ENCODE measurements at regions not wholly inside any gene's neighbourhood (a gene's known extent, or its start where the extent isn't known, plus 50 kb on each side); places are given as distances from the start of the nearest gene placed in this dataset.

DNA sequence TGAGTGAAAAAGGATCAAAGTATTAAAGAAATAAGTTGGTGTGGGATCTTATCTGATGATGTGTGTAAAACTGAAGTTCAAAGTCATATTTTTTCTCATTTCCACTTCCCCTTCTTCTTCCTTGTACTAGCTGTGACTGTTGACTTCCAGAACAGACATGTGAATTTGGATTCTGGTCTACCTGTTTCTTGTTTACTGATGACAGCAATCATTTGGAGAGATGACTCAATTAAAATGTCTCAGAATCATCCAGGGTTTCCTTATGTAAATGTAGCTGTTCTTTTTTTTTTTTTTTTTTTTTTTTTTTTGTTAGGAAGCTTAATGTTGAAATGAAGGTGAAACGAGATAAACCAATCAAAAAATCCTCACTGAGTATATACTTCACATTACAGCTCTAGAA, 819.9 kb upstream of the PIK3C3 start:
- Histone ChIP-seq H3K27me3 (replicated peaks; ENCODE audit: control insufficient read depth, insufficient read depth, low read length) (no peaks in the 10 kb centered on the region), H3K36me3 (ENCODE audit: control insufficient read depth, insufficient read depth, low read length) (no peaks in the 10 kb centered on the region), H3K4me1 (no peaks in the 10 kb centered on the region), H3K4me3 (ENCODE audit: low read depth, low read length) (no peak overlapping the region), H3K9me3 (no peaks in the 10 kb centered on the region)
- POLR2A ChIA-PET: no interaction called here
- BruUV-seq (replicated peaks): no TSS peak
- H3K36me3 Mint-ChIP-seq (ENCODE audit: insufficient read depth, unreplicated experiment): no peaks in the 10 kb centered on the region
- TF ChIP-seq, protein P1, sequence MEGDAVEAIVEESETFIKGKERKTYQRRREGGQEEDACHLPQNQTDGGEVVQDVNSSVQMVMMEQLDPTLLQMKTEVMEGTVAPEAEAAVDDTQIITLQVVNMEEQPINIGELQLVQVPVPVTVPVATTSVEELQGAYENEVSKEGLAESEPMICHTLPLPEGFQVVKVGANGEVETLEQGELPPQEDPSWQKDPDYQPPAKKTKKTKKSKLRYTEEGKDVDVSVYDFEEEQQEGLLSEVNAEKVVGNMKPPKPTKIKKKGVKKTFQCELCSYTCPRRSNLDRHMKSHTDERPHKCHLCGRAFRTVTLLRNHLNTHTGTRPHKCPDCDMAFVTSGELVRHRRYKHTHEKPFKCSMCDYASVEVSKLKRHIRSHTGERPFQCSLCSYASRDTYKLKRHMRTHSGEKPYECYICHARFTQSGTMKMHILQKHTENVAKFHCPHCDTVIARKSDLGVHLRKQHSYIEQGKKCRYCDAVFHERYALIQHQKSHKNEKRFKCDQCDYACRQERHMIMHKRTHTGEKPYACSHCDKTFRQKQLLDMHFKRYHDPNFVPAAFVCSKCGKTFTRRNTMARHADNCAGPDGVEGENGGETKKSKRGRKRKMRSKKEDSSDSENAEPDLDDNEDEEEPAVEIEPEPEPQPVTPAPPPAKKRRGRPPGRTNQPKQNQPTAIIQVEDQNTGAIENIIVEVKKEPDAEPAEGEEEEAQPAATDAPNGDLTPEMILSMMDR (IDR thresholded peaks at IDR 0.05; ENCODE audit: insufficient read depth in 1 of 2, low read depth in 1 of 2, low read length in 1 of 2, severe bottlenecking in 1 of 2, unreplicated experiment in 1 of 2): no peak
- DNase-seq: no peak
- H3K4me3 Mint-ChIP-seq (ENCODE audit: unreplicated experiment): no peak overlapping the region
- no peaks in the 10 kb centered on the region for H3K9me3 Mint-ChIP-seq (ENCODE audit: unreplicated experiment)
- H3K27me3 Mint-ChIP-seq (ENCODE audit: insufficient read depth, unreplicated experiment): no peaks in the 10 kb centered on the region
- intact Hi-C loops (cut with micrococcal nuclease; ENCODE audit: unreplicated experiment): no loop called here
- H3K27ac Mint-ChIP-seq (ENCODE audit: unreplicated experiment): no peak overlapping the region
- no peaks in the 10 kb centered on the region for H3K4me1 Mint-ChIP-seq (ENCODE audit: low read depth, unreplicated experiment)
- CTCF ChIA-PET: no interaction called here

DNA sequence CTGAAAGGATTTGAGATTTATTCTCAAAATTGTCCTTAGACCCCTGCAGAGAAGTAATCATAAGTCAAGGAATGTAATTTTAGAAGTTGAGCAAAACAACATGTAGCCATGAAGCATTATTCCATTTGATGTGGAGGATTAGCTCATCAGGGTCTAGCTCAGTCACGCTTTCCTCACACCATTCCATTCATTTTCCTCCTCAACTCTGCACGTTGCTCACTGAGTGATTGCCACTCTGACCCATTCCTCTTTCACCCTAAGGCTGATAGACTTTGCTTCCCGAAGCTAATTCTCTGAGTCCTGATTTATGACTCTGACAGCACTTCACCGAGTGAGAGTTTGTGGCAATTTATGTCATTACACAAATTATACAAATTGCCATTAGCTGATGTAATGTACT, 820.6 kb upstream of the PIK3C3 start:
- intact Hi-C loops (cut with micrococcal nuclease; ENCODE audit: unreplicated experiment): no loop called here
- TF ChIP-seq, protein P1 (IDR thresholded peaks at IDR 0.05; ENCODE audit: insufficient read depth in 1 of 2, low read depth in 1 of 2, low read length in 1 of 2, severe bottlenecking in 1 of 2, unreplicated experiment in 1 of 2): no peak
- H3K27me3 ChIP-seq (replicated peaks; ENCODE audit: control insufficient read depth, insufficient read depth, low read length): no peaks in the 10 kb centered on the region
- no peaks in the 10 kb centered on the region for H3K27me3 Mint-ChIP-seq (ENCODE audit: insufficient read depth, unreplicated experiment)
- ChIA-PET POLR2A (no interaction called here), CTCF (no interaction called here)
- H3K9me3 Mint-ChIP-seq (ENCODE audit: unreplicated experiment): no peaks in the 10 kb centered on the region
- no peak overlapping the region for H3K4me3 ChIP-seq (ENCODE audit: low read depth, low read length)
- no peaks in the 10 kb centered on the region for H3K4me1 Mint-ChIP-seq (ENCODE audit: low read depth, unreplicated experiment)
- no peaks in the 10 kb centered on the region for H3K4me1 ChIP-seq
- H3K4me3 Mint-ChIP-seq (ENCODE audit: unreplicated experiment): no peak overlapping the region
- no peaks in the 10 kb centered on the region for H3K36me3 Mint-ChIP-seq (ENCODE audit: insufficient read depth, unreplicated experiment)
- DNase-seq: no peak
- no peaks in the 10 kb centered on the region for H3K9me3 ChIP-seq
- BruUV-seq (replicated peaks): no TSS peak
- H3K27ac Mint-ChIP-seq (ENCODE audit: unreplicated experiment): no peak overlapping the region
- no peaks in the 10 kb centered on the region for H3K36me3 ChIP-seq (ENCODE audit: control insufficient read depth, insufficient read depth, low read length)

DNA sequence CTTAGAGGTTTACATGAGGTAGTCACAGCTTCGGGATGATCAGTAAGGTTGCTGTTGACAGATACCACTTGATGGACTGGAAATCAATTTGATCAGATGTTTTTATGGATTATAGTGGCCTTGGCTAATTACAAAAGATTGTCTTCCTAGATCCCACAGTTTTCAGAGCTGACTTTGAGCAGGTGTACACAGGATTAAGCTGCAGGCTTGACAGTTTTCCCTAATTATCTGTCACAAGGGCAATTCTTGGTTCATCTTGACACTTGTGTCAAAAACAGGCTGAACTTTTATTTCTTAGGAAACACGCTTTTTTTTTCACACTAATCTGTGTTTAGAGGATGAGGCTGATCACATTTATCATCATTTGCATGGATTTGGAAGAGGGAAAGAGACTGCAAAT, 824.0 kb upstream of the PIK3C3 start:
- CTCF ChIA-PET: no interaction called here
- DNase-seq: no peak
- POLR2A ChIA-PET: no interaction called here
- no peaks in the 10 kb centered on the region for H3K4me1 ChIP-seq
- Mint-ChIP-seq H3K9me3 (ENCODE audit: unreplicated experiment) (no peaks in the 10 kb centered on the region), H3K27me3 (ENCODE audit: insufficient read depth, unreplicated experiment) (no peaks in the 10 kb centered on the region), H3K4me3 (ENCODE audit: unreplicated experiment) (no peak overlapping the region), H3K36me3 (ENCODE audit: insufficient read depth, unreplicated experiment) (no peaks in the 10 kb centered on the region), H3K27ac (ENCODE audit: unreplicated experiment) (no peak overlapping the region), H3K4me1 (ENCODE audit: low read depth, unreplicated experiment) (no peaks in the 10 kb centered on the region)
- H3K27me3 ChIP-seq (replicated peaks; ENCODE audit: control insufficient read depth, insufficient read depth, low read length): no peaks in the 10 kb centered on the region
- no peak overlapping the region for H3K4me3 ChIP-seq (ENCODE audit: low read depth, low read length)
- no TSS peak for BruUV-seq (replicated peaks)
- H3K36me3 ChIP-seq (ENCODE audit: control insufficient read depth, insufficient read depth, low read length): no peaks in the 10 kb centered on the region
- intact Hi-C loops (cut with micrococcal nuclease; ENCODE audit: unreplicated experiment): no loop called here
- H3K9me3 ChIP-seq: no peaks in the 10 kb centered on the region
- TF ChIP-seq, protein P1 (IDR thresholded peaks at IDR 0.05; ENCODE audit: insufficient read depth in 1 of 2, low read depth in 1 of 2, low read length in 1 of 2, severe bottlenecking in 1 of 2, unreplicated experiment in 1 of 2): no peak

All from Caco-2 (cell line).